ENCODE measurements at regions not wholly inside any gene's neighbourhood (a gene's known extent, or its start where the extent isn't known, plus 50 kb on each side); places are given as distances from the start of the nearest gene placed in this dataset.

GRCh38 chr17:34204402-34204801, 50.7 kb upstream of the CCL2 start:
- H2AFZ ChIP-seq (ENCODE audit: low read length): no peak overlapping the region
- H3K9ac ChIP-seq (ENCODE audit: low read depth, low read length, poor library complexity, severe bottlenecking): no peak overlapping the region
- H3F3A ChIP-seq (ENCODE audit: low read depth): no peaks in the 10 kb centered on the region
- no peaks in the 10 kb centered on the region for H3K9me2 ChIP-seq (replicated peaks; ENCODE audit: low read depth, low read length)
- no peaks in the 10 kb centered on the region for H3K27me3 ChIP-seq (ENCODE audit: insufficient read depth, low read length, poor library complexity, severe bottlenecking)
- H3K4me2 ChIP-seq (ENCODE audit: low read depth, low read length, poor library complexity, severe bottlenecking): no peak overlapping the region
- H3K36me3 ChIP-seq (ENCODE audit: insufficient read depth, low read length): no peaks in the 10 kb centered on the region
- no peak overlapping the region for H3K4me3 ChIP-seq (ENCODE audit: low read length, poor library complexity, severe bottlenecking)
- H3K9me3 ChIP-seq (ENCODE audit: insufficient read depth, low read depth, low read length): no peaks in the 10 kb centered on the region
- no peak for TF ChIP-seq EZH2phosphoT487 (IDR thresholded peaks at IDR 0.05; ENCODE audit: borderline replicate concordance)
- no peak for TF ChIP-seq CTCF (conservative IDR thresholded peaks at IDR 0.05; ENCODE audit: low read length)
- no peaks in the 10 kb centered on the region for H4K20me1 ChIP-seq (ENCODE audit: insufficient read depth, low read length, poor library complexity, severe bottlenecking)
- H3K79me2 ChIP-seq (ENCODE audit: insufficient read depth, low read length): no peaks in the 10 kb centered on the region
- peaks cover 4% of the 10 kb centered on the region for H3K4me1 ChIP-seq (ENCODE audit: insufficient read depth, low read length, poor library complexity, severe bottlenecking)

Measured in Loucy (cell line).